Fibroblast of lung (primary cell): ENCODE measurements at regions not wholly inside any gene's neighbourhood (a gene's known extent, or its start where the extent isn't known, plus 50 kb on each side); places are given as distances from the start of the nearest gene placed in this dataset.

Source experiments
- DNase-seq, 2 donors: peaks; one replicate each; pipeline versions ENCODE4 v3.0.0 to v3.0.0-alpha.2; 2010; ENCODE audit warnings: low read depth in 2 of 2
- H2AFZ ChIP-seq: 2 replicates; pipeline ENCODE4 v1.5.1; 2012; ENCODE audit warnings: low read length, control low read depth, inconsistent platforms
- H3K27ac ChIP-seq: 2 replicates; pipeline ENCODE4 v1.5.1; 2011; ENCODE audit warnings: low read length, control low read depth; ENCODE audit not compliant: insufficient read depth
- H3K27me3 ChIP-seq: 2 replicates; pipeline ENCODE4 v1.5.1; 2011; ENCODE audit warnings: mild to moderate bottlenecking, low read length; ENCODE audit not compliant: control insufficient read depth, insufficient read depth
- H3K36me3 ChIP-seq: 2 replicates; pipeline ENCODE4 v1.5.1; 2011; ENCODE audit warnings: low read length; ENCODE audit not compliant: control insufficient read depth, insufficient read depth
- H3K4me1 ChIP-seq: 2 replicates; pipeline ENCODE4 v1.5.1; 2011; ENCODE audit warnings: low read length; ENCODE audit not compliant: control insufficient read depth, insufficient read depth; ENCODE audit errors: extremely low read depth
- H3K4me2 ChIP-seq: 2 replicates; pipeline ENCODE4 v1.5.1; 2011; ENCODE audit warnings: low read length, control low read depth; ENCODE audit not compliant: insufficient read depth; ENCODE audit errors: extremely low read depth
- H3K4me3 ChIP-seq, 4 experiments: fragments of 200-600 bp in 1 of 4; sonication (generic) in 1 of 4; replicated peaks in 1 of 4; 2 replicates each; pipeline ENCODE4 v1.5.1; 2011 to 2016; ENCODE audit warnings: low read length in 4 of 4, low read depth in 3 of 4, mild to moderate bottlenecking in 3 of 4, control low read depth in 2 of 4, inconsistent platforms in 1 of 4, mixed read lengths in 1 of 4; ENCODE audit not compliant: insufficient read depth in 1 of 4; ENCODE audit errors: control extremely low read depth in 1 of 4
- H3K79me2 ChIP-seq: 2 replicates; pipeline ENCODE4 v1.5.1; 2012; ENCODE audit warnings: mild to moderate bottlenecking, low read length, inconsistent platforms; ENCODE audit not compliant: control insufficient read depth, insufficient read depth
- H3K9ac ChIP-seq: 2 replicates; pipeline ENCODE4 v1.5.1; 2011; ENCODE audit warnings: mild to moderate bottlenecking, low read length, control low read depth; ENCODE audit not compliant: insufficient read depth
- H3K9me3 ChIP-seq: 2 replicates; pipeline ENCODE4 v1.5.1; 2012; ENCODE audit warnings: low read depth, low read length; ENCODE audit not compliant: control insufficient read depth, insufficient read depth
- H4K20me1 ChIP-seq: 2 replicates; pipeline ENCODE4 v1.5.1; 2011; ENCODE audit warnings: low read length; ENCODE audit not compliant: control insufficient read depth, insufficient read depth; ENCODE audit errors: extremely low read depth
- EZH2 ChIP-seq: IDR thresholded peaks from 2 replicates; pipeline ENCODE4 v1.5.1; 2012; ENCODE audit warnings: low read length, control low read depth, mild to moderate bottlenecking; ENCODE audit errors: missing control alignments
- TF ChIP-seq, protein P1 (sequence below), 2 donors: IDR thresholded peaks in 1 of 2; conservative IDR thresholded peaks in 1 of 2; 1 replicate in 1 of 2; 2 replicates in 1 of 2; pipeline ENCODE4 v1.5.1; 2011 to 2012; ENCODE audit warnings: low read length in 2 of 2, control low read depth in 1 of 2, inconsistent platforms in 1 of 2, low read depth in 1 of 2, mild to moderate bottlenecking in 1 of 2

DNA sequence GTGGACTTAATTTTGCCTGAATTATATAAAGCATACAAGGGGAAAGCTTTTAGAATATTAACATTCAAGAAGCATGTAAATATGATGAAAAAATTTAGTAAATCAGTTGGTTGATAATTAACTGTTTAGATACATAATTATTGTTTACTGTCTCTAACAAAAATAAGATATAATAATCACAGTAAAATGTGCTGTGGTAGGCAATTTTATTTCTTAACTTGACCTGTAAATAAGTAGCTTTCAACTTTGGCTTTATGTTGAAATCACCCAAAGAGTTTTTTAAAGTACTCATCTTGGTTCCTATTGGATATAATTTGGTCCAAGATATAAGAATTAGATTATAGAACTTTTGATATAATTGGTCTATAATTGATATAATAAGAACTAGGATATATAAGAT, 1374.5 kb downstream of the NSUN3 start:
- H3K9ac ChIP-seq: no peak overlapping the region
- no peak overlapping the region for H3K27ac ChIP-seq
- no peak for DNase-seq
- no peaks in the 10 kb centered on the region for H4K20me1 ChIP-seq
- H3K27me3 ChIP-seq: no peaks in the 10 kb centered on the region
- H3K4me2 ChIP-seq: no peak overlapping the region
- no peaks in the 10 kb centered on the region for H3K4me1 ChIP-seq
- no peak overlapping the region for H2AFZ ChIP-seq
- no peaks in the 10 kb centered on the region for H3K79me2 ChIP-seq
- no peak for TF ChIP-seq EZH2
- TF ChIP-seq, protein P1, sequence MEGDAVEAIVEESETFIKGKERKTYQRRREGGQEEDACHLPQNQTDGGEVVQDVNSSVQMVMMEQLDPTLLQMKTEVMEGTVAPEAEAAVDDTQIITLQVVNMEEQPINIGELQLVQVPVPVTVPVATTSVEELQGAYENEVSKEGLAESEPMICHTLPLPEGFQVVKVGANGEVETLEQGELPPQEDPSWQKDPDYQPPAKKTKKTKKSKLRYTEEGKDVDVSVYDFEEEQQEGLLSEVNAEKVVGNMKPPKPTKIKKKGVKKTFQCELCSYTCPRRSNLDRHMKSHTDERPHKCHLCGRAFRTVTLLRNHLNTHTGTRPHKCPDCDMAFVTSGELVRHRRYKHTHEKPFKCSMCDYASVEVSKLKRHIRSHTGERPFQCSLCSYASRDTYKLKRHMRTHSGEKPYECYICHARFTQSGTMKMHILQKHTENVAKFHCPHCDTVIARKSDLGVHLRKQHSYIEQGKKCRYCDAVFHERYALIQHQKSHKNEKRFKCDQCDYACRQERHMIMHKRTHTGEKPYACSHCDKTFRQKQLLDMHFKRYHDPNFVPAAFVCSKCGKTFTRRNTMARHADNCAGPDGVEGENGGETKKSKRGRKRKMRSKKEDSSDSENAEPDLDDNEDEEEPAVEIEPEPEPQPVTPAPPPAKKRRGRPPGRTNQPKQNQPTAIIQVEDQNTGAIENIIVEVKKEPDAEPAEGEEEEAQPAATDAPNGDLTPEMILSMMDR (conservative IDR thresholded peaks at IDR 0.05 in 1 of 2, IDR thresholded peaks at IDR 0.05 in 1 of 2; ENCODE audit: low read depth in 1 of 2, low read length in 2 of 2): no peak
- no peak overlapping the region for H3K4me3 ChIP-seq
- H3K9me3 ChIP-seq: no peaks in the 10 kb centered on the region
- H3K36me3 ChIP-seq: no peaks in the 10 kb centered on the region

DNA sequence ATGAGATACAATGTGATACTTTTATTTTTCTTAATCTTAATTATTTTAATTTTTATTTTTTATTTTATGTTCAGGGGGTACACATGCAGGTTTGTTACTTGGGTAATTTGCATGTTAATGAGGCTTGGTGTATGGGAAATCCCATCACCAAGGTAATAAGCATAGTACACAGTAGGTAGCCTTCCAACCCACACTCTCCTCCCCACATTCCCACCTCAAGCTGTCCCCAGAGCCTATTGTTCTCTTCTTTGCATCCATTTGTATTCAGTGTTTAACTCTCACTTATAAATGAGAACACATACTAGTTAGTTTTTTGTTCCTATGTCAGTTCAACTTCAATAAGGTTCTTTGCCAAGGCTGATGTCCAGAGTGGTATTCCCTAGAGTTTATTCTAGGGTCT, 1375.4 kb downstream of the NSUN3 start:
- Histone ChIP-seq H4K20me1 (no peaks in the 10 kb centered on the region), H3K27ac (no peak overlapping the region), H3K36me3 (no peaks in the 10 kb centered on the region), H3K79me2 (no peaks in the 10 kb centered on the region), H3K27me3 (no peaks in the 10 kb centered on the region), H3K4me2 (no peak overlapping the region), H3K9ac (no peak overlapping the region), H3K4me1 (no peaks in the 10 kb centered on the region), H3K9me3 (no peaks in the 10 kb centered on the region), H2AFZ (no peak overlapping the region), H3K4me3 (no peak overlapping the region)
- no peak for DNase-seq
- TF ChIP-seq, protein P1 (conservative IDR thresholded peaks at IDR 0.05 in 1 of 2, IDR thresholded peaks at IDR 0.05 in 1 of 2; ENCODE audit: low read depth in 1 of 2, low read length in 2 of 2): no peak
- no peak for TF ChIP-seq EZH2

DNA sequence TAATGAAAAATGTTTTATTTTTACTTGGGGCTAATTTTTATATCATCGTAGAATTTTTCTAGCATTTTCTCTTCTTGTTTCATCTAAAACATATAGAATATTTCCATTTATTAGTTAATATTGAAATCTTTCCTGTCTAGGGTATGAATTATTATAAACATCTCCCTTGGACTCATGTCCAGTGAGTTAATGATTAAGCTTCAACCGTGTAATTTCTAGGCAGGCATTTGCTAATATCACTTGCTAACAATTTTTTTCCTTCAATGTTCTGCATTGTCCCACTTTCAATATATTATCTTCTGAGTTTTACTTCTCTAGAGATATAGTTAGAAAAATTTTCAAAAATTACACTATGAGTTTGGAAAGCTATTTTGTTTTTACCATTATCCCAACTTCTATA, 1371.6 kb upstream of the EPHA6 start:
- TF ChIP-seq EZH2: no peak
- TF ChIP-seq, protein P1 (conservative IDR thresholded peaks at IDR 0.05 in 1 of 2, IDR thresholded peaks at IDR 0.05 in 1 of 2; ENCODE audit: low read depth in 1 of 2, low read length in 2 of 2): no peak
- Histone ChIP-seq H3K9me3 (no peaks in the 10 kb centered on the region), H2AFZ (no peak overlapping the region), H3K27ac (no peak overlapping the region), H3K27me3 (no peaks in the 10 kb centered on the region), H3K4me1 (no peaks in the 10 kb centered on the region), H3K4me3 (no peak overlapping the region), H3K79me2 (no peaks in the 10 kb centered on the region), H3K4me2 (no peak overlapping the region), H4K20me1 (no peaks in the 10 kb centered on the region), H3K9ac (no peak overlapping the region), H3K36me3 (no peaks in the 10 kb centered on the region)
- DNase-seq: no peak
